NCI-H748 (cell line): ENCODE measurements at regions not wholly inside any gene's neighbourhood (a gene's known extent, or its start where the extent isn't known, plus 50 kb on each side); places are given as distances from the start of the nearest gene placed in this dataset.

Source experiments
- DNase-seq: peaks from one replicate; lab custom pipeline; 2025; ENCODE audit not compliant: unreplicated experiment; lab: John Stamatoyannopoulos, UW

- peak; percentile 92 for DNase-seq
Observed at GRCh38 chr13:107767119-107767518, 448.2 kb downstream of the LIG4 start.

GRCh38 chr13:107765724-107766401 lies 449.5 kb downstream of the LIG4 start:
- DNase-seq, result peak; percentile 97

GRCh38 chr13:107764046-107764445 lies 451.3 kb downstream of the LIG4 start:
- no peak for DNase-seq

GRCh38 chr13:107753748-107754147 lies 461.6 kb downstream of the LIG4 start:
- no peak for DNase-seq

GRCh38 chr13:107753291-107753690 lies 462.0 kb downstream of the LIG4 start:
- DNase-seq, result no peak

- DNase-seq, result no peak
Observed at GRCh38 chr13:107743983-107744382, 471.4 kb downstream of the LIG4 start.

- peak; percentile 16 for DNase-seq
Observed at GRCh38 chr13:107743526-107743925, 471.8 kb downstream of the LIG4 start.

- DNase-seq, result no peak
Observed at GRCh38 chr13:107743100-107743499, 472.2 kb downstream of the LIG4 start.

GRCh38 chr13:107742544-107742943 lies 472.8 kb downstream of the LIG4 start:
- no peak for DNase-seq

- DNase-seq, result no peak
Observed at GRCh38 chr13:107738004-107738403, 477.3 kb downstream of the LIG4 start.

- DNase-seq, result no peak
Observed at GRCh38 chr13:107736731-107737130, 478.6 kb downstream of the LIG4 start.

GRCh38 chr13:107736170-107736569 lies 479.2 kb downstream of the LIG4 start:
- no peak for DNase-seq

GRCh38 chr13:107734891-107735625 lies 480.3 kb downstream of the LIG4 start:
- no peak for DNase-seq

GRCh38 chr13:107733276-107733675 lies 482.1 kb downstream of the LIG4 start:
- DNase-seq, result no peak

- no peak for DNase-seq
Observed at GRCh38 chr13:107730813-107731212, 484.5 kb downstream of the LIG4 start.

- peak; percentile 43 for DNase-seq
Observed at GRCh38 chr13:107721125-107721869, 494.0 kb downstream of the LIG4 start.

- no peak for DNase-seq
Observed at GRCh38 chr13:107716741-107717140, 498.6 kb downstream of the LIG4 start.

GRCh38 chr13:107716241-107716640 lies 499.1 kb downstream of the LIG4 start:
- DNase-seq, result no peak

- no peak for DNase-seq
Observed at GRCh38 chr13:107715496-107715895, 499.8 kb downstream of the LIG4 start.

GRCh38 chr13:107713314-107713713 lies 502.0 kb downstream of the LIG4 start:
- peak; percentile 42 for DNase-seq

- peak; percentile 86 for DNase-seq
Observed at GRCh38 chr13:107712145-107712860, 503.0 kb downstream of the LIG4 start.
